Activated CD8-positive, alpha-beta memory T cell treated with anti-CD3 and anti-CD28 coated beads, Interleukin-2, amount 50 U/mL, for 48 hours (primary cell): ENCODE measurements at regions not wholly inside any gene's neighbourhood (a gene's known extent, or its start where the extent isn't known, plus 50 kb on each side); places are given as distances from the start of the nearest gene placed in this dataset.

Source experiments
- DNase-seq: peaks from one replicate; pipeline ENCODE4 v3.0.0-alpha.2; 2020

DNA sequence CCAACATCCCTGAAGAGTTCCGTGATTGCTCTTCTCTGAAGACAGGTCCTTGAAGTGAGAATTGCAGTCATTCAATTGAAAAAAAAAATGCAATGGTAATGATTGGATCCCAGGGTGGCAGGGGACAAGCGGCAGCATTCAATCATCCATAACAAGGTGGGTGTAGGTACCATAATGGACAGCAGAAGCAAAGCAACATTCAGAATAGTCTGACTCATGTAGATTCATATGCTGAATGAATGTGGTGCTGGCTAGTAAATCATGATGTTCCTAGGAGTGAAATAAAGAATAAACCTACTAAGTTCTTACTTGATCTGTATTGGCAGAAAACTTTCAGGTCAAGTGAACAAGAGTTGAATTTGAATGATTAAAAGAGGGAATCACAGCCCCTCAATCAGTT is 319.6 kb downstream of the GPATCH2 start:
- no peak for DNase-seq

DNA sequence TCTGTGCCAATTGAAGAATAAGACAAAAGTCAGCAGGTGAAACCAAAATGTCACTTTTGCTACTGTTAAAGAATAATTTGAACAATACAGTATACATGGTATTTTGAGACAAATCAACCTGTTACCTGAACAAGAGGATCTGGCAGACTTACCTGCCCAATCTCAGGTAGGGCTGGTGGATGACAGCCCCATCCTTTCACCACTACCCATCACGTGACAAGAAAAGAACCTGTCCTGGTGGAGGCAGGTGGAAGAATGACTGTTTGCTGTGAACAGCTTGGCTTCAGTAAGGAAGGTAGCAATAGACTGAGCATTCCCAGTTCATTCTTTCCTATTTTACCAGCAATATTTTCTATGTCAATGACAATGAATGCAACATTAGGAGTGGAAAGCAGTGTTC is 349.6 kb downstream of the GPATCH2 start:
- no peak for DNase-seq

DNA sequence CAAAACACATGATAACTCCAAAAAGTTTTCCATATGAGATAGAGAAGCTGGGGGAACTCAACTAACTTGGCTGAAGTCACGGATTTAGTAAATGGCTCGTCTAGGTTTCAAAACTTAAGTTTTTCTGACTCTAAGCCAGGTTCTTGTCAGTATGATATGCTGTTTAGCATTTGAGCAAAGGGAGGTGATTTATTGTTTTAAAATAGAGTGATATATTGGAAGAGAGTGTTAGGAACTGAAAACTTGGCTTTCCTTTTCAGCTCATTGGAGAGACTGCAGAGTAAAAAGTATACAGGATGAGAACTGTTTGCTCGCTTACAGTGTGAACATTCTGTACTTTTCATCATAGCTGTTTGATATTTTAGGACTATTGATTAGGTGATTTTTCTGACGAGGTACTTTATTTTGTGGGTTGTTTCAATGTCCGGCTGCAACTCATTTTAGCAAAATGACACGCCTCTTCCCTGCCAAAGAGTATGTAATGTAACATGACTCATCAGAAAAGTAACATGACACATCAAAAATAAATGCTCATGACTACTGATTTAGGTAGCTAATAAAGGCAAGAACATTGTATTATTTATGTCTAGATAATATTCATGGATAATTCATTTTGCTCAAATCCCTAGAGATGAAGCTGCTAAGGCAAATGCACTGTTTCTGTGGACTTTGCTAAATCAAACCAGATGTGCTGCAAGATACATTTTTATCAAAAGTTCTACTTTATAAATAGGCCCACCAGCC is 355.1 kb downstream of the GPATCH2 start:
- no peak for DNase-seq

GRCh38 chr1:217274927-217275654 is 355.8 kb downstream of the GPATCH2 start:
- DNase-seq, result no peak

GRCh38 chr1:217274416-217274815 is 356.5 kb downstream of the GPATCH2 start:
- DNase-seq, result no peak

DNA sequence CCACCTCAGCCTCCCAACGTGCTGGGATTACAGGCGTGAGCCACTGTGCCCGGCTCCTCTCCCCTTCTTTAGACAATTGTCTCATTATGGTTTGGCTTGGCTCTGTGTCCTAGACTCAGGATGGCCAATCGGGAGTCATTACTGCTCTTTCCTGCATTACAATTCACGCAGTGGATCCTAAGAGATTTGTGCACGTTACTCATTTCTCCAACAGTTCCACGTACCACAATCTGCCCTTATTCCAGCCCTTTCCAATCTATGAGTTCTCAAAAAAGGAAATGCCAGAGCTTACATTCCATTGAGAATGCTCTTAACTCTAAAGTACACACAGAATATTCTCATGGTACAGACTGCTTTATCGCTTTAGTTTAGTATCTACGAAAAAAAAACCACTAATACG is 357.0 kb downstream of the GPATCH2 start:
- no peak for DNase-seq

- DNase-seq, result no peak
These were observed 358.5 kb downstream of the GPATCH2 start for GRCh38 chr1:217272385-217272784.

- no peak for DNase-seq
These were observed 360.8 kb downstream of the GPATCH2 start for GRCh38 chr1:217270101-217270500.

GRCh38 chr1:217268058-217268457 is 362.8 kb downstream of the GPATCH2 start:
- DNase-seq, result no peak

DNA sequence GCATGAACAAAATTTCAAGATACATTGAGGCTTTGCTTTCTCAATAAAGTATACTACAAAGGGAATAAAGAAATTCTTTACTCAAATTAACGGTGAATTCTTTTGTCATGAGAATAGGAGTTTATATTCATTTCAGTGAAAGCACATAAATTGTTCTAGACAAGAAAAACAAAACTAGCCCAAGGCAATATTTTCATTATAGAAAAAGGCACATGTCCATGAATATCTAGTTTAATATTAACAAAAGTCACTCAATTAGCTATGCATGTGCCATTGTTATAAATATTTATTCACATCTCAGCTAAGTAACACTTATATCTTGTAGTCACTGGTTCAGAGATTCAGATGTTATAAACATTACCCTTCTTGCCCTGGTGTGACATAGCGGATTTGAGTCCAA is 369.3 kb downstream of the GPATCH2 start:
- no peak for DNase-seq

DNA sequence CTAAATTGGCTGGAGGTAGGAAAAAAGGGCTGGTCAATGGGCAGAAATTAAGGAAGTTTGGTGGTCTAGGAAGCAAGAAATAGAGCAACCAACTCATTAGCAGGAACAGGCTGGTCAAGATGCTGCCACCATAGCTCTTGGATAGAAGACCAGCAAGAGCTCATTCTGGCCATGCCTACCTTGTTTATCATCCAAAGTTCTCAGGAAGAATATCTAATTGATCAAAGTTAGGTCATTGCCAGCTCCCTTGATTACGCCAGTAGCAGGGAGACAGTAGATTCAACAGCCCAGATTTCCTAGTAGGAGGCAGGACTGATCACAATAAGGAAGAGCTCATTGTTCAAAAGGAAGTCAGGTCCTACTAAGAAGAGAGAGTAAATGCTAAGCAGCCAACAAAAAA is 370.2 kb downstream of the GPATCH2 start:
- no peak for DNase-seq

DNA sequence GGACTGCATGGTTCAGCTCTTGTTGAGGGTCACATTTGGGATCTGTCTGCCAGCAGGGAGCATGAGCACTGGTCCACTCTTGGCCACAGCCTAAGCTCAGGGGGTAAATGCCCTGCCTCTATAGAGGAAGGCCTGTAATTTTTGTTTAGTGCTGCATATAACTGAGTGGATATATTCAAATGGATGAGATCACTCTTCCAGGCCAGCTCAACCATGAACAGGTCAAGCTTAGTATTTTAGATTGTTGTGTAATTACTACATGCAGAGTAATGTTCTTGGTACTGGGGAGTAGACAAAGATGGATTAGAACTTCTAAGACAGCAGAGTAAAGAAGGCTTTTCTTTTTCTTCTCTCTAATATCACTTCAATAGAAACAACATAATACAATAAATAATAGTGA is 376.9 kb downstream of the GPATCH2 start:
- DNase-seq, result no peak

DNA sequence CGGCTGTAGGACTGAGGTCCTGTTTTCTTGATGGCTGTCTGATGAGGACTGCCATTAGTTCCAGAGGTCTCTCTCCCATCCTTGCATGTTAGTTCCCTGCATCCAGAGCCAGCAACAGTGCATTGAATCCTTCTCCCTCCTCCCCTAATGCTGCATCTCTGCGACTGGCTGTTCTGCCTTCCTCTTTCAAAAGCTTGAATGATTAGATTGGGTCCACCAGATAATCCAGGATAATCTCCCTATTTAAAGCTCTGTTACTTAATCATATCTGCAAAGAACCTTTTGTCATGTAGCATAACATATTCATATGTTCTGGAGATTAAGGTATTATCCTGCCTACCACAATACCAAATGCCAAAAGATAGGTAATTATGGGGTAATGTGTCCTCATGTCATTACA is 377.5 kb downstream of the GPATCH2 start:
- no peak for DNase-seq

DNA sequence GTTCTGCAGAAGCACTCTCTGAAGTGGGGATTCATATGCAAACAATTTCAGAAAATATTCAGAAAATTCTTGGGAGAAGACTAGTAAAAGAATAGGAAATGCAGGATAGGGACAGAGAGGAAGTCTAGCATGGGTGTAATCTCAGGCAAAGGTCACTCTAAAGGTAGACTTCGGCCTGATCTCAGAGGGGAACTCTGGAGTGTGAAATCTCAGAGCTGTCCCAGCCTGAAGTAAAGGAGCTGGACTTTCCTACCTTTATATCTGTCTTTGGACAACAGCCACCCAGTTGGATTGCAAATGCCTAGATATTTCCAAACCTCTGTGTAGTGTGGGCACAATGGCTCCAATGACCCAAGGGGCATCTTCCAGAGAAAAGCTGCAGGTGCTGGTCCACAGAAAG is 379.8 kb downstream of the GPATCH2 start:
- DNase-seq, result no peak

DNA sequence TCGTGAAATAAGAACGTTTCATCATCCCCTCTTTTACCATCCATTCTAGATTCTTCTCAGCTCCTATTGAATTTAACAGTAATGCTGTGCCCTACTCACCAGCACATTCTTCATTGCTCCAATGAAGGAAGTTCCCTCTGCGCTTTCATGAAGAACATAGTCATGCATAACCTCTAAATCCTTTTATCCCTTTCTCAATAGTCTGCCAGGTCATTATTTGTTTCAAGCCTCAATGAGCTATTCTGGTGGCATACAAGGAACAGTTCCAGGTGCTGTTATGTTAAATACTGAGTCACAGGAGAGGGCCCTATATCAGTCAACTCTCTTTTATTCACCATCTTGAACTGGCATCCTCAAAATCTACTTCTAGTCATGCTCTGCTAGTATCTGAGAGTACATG is 381.0 kb downstream of the GPATCH2 start:
- DNase-seq, result no peak

GRCh38 chr1:217244971-217245370 is 385.9 kb downstream of the GPATCH2 start:
- no peak for DNase-seq

DNA sequence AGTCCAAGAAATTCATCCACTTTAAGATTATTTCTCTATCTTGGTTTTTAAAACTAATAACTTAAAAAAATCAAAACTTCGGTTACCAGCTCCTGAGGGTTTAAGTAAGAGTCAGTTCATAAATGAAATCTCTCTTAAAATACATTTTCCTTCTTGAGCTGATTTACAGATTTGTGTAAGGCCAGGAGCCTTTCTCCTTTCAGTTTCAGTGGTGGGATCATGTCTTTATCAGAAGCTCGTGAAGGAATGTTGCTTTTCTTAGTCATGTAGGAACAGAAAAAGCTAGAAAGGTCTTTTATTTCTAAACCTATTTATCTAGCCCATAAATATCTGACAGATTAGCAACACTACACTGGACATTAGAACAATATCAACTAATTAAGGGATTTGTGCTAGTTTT is 390.2 kb downstream of the GPATCH2 start:
- no peak for DNase-seq

GRCh38 chr1:217238945-217239344 is 391.9 kb downstream of the GPATCH2 start:
- no peak for DNase-seq

- DNase-seq, result no peak
These were observed 400.5 kb downstream of the GPATCH2 start for GRCh38 chr1:217230412-217230811.

GRCh38 chr1:217228689-217229088 is 402.2 kb downstream of the GPATCH2 start:
- DNase-seq, result no peak

DNA sequence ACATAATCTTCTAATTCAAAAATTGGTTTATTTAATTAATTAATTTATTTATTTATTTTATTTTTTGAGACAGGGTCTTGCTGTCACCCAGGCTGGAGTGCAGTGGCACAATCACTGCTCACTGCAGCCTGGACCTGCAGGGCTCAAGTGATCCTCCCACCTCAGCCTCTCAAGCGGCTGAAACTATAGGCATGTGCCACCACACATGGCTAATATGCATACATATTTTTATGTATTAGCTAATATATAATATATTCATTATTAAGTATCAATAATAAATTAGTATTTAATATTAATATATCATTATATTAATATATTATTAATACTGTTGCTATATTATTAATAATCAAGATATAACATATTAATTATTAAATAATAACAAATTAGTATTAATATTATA is 406.7 kb downstream of the GPATCH2 start:
- DNase-seq, result no peak

DNA sequence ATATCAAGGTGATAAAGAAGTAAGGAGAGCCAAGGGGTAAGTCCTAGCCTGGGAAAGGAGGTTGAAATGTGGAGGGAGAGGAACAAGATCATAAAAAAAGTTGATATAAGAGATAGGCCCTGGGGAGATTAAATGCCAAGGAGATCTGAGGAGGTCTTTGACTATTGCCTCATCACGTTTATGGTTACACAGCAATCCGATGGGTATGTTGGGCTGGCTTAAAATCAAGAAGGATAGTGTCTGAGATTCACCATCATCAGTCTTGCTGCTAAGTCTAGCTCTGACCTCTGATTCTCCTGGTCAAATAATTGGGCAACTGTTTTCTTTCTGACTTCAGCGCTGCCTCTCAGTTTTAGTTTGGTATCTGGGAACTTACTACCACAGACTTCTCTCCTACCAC is 416.3 kb downstream of the GPATCH2 start:
- no peak for DNase-seq

DNA sequence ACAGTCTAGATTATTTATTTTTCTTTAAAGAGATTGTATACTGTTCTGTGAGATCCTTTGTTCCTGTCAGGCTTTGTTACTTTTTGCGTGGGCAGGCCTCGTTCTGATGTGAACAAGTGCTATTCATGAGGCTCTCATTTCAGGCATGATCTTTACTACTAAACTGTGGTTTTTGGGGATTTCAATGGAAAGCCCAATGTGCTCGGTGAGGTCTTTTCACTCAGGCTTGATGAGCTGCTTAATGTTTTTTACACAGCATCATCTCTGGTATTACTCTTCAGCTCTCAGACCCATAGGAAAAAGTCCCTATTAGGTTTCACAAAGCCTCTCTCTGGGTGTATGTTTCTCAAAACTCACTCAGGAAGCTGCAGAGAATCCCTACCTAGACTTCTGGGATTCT is 419.4 kb downstream of the GPATCH2 start:
- DNase-seq, result no peak

DNA sequence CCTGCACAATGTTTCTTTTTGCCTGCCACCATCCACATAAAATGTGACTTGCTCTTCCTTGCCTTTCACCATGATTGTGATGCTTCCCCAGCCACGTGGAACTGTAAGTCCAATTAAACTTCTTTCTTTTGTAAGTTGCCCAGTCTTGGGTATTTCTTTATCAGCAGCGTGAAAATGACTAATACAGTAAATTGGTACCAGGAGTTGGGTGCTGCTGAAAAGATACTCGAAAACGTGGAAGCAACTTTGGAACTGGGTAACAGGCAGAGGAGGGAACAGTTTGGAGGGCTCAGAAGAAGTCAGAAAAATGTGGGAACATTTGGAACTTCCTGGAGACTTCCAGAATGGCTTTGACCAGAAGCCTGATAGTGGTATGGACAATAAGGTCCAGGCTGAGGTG is 425.3 kb downstream of the GPATCH2 start:
- no peak for DNase-seq

DNA sequence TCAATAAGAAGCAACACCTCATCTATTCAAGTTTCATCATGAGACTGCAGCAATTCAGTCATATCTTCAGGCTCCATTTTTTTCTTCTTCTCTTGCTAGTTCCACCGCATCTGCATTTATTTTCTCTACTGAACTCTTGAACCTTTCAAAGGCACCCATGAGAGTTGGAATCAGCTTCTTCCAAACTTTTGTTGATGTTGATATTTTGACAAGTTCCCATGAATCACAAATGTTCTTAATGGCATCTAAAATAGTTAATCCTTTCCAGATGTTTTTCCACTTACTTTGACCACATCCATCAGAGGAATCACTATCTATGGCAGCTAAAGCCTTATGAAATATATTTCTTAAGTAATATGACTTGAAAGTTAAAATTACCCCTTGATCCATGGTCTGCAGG is 434.3 kb downstream of the GPATCH2 start:
- DNase-seq, result no peak
